ENCODE measurements at regions not wholly inside any gene's neighbourhood (a gene's known extent, or its start where the extent isn't known, plus 50 kb on each side); places are given as distances from the start of the nearest gene placed in this dataset.

DNA sequence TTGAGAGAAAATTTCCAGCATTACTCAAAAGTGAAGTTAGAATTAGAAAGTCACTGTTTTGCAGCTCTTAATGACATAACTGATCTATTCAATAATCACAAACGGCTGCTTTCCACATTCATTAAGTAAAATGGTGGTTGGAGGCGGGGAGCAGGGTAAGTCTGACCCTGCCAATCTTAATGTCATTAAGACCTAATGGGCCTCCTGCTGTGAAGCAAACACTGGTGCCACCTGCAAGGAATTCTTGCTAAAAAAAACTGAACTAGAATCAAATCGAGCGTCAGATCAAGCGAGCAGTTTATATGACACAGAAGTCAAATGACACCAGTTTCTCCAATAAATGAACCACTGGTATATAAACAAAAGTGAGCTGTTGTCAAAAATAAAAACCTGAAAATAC, 351.5 kb downstream of the BRD1 start:
- Histone ChIP-seq H3K9me3 (ENCODE audit: insufficient read depth, low read length) (no peaks in the 10 kb centered on the region), H3K4me3 (ENCODE audit: insufficient read depth, low read length, poor library complexity, severe bottlenecking) (no peak overlapping the region), H3F3A (ENCODE audit: insufficient read depth) (no peaks in the 10 kb centered on the region), H3K4me2 (ENCODE audit: low read depth, low read length, poor library complexity, severe bottlenecking) (no peak overlapping the region), H3K9me2 (replicated peaks; ENCODE audit: insufficient read depth, low read length) (no peaks in the 10 kb centered on the region), H3K36me3 (ENCODE audit: low read length) (no peaks in the 10 kb centered on the region), H3K27ac (ENCODE audit: low read depth, low read length) (no peak overlapping the region), H3K9ac (ENCODE audit: low read length) (no peak overlapping the region), H4K20me1 (ENCODE audit: low read depth, low read length) (no peaks in the 10 kb centered on the region), H3K27me3 (ENCODE audit: low read length) (no peaks in the 10 kb centered on the region), H2AFZ (ENCODE audit: low read depth, low read length, severe bottlenecking) (no peak overlapping the region), H3K79me2 (ENCODE audit: insufficient read depth, low read length) (no peaks in the 10 kb centered on the region)
- TF ChIP-seq, protein P1, sequence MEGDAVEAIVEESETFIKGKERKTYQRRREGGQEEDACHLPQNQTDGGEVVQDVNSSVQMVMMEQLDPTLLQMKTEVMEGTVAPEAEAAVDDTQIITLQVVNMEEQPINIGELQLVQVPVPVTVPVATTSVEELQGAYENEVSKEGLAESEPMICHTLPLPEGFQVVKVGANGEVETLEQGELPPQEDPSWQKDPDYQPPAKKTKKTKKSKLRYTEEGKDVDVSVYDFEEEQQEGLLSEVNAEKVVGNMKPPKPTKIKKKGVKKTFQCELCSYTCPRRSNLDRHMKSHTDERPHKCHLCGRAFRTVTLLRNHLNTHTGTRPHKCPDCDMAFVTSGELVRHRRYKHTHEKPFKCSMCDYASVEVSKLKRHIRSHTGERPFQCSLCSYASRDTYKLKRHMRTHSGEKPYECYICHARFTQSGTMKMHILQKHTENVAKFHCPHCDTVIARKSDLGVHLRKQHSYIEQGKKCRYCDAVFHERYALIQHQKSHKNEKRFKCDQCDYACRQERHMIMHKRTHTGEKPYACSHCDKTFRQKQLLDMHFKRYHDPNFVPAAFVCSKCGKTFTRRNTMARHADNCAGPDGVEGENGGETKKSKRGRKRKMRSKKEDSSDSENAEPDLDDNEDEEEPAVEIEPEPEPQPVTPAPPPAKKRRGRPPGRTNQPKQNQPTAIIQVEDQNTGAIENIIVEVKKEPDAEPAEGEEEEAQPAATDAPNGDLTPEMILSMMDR (IDR thresholded peaks at IDR 0.05; ENCODE audit: insufficient read depth, low read length, poor library complexity, severe bottlenecking): no peak
- no peak for TF ChIP-seq EZH2phosphoT487 (conservative IDR thresholded peaks at IDR 0.05; ENCODE audit: low read length)

DNA sequence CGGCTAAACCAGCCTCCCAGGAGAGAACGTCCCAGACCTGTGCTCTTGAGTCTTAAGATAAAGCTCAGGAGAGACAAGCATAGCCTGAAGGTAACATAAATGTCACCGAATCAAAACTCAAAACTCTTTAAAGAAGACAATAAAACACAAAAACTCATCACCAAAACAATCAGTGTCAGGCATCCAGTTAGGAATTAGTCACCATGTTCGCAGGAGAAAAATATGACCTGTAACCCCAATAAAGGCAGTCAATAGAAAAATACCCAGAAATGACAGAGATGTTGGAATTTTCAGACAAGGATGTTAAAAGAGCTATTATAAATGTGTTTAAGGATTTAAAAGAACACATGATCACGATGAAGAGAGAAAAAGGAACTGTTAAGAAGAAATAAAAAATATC, 352.4 kb downstream of the BRD1 start:
- Histone ChIP-seq H3K4me3 (ENCODE audit: insufficient read depth, low read length, poor library complexity, severe bottlenecking) (no peak overlapping the region), H3K4me2 (ENCODE audit: low read depth, low read length, poor library complexity, severe bottlenecking) (no peak overlapping the region), H3K9ac (ENCODE audit: low read length) (no peak overlapping the region), H3K36me3 (ENCODE audit: low read length) (no peaks in the 10 kb centered on the region), H4K20me1 (ENCODE audit: low read depth, low read length) (no peaks in the 10 kb centered on the region), H3K27ac (ENCODE audit: low read depth, low read length) (no peak overlapping the region), H3K9me2 (replicated peaks; ENCODE audit: insufficient read depth, low read length) (no peaks in the 10 kb centered on the region), H3K9me3 (ENCODE audit: insufficient read depth, low read length) (no peaks in the 10 kb centered on the region), H3K27me3 (ENCODE audit: low read length) (no peaks in the 10 kb centered on the region), H3F3A (ENCODE audit: insufficient read depth) (no peaks in the 10 kb centered on the region), H3K79me2 (ENCODE audit: insufficient read depth, low read length) (no peaks in the 10 kb centered on the region), H2AFZ (ENCODE audit: low read depth, low read length, severe bottlenecking) (no peak overlapping the region)
- TF ChIP-seq EZH2phosphoT487 (conservative IDR thresholded peaks at IDR 0.05; ENCODE audit: low read length): no peak
- TF ChIP-seq, protein P1 (IDR thresholded peaks at IDR 0.05; ENCODE audit: insufficient read depth, low read length, poor library complexity, severe bottlenecking): no peak

DNA sequence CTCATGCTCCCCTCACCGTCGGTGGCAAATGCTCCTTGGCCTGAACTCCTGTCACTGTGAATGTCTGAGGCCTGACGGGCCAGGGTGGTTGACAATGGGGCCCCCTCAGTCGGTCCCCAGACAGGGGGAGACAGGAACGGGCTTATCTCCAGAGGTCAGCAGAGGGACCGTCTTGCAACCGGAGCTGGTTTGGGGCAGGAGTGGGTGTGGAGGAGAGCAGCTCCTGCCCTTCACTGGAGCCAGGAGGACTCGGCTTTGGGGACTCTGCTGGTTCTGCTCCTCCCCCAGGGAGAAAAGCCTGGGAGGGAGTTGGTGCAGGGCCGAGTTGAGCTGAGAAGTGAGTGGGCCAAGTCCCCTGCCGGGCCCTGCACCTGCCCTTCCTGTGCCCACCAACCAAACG, 354.4 kb downstream of the BRD1 start:
- H4K20me1 ChIP-seq (ENCODE audit: low read depth, low read length): no peaks in the 10 kb centered on the region
- H3K79me2 ChIP-seq (ENCODE audit: insufficient read depth, low read length): no peaks in the 10 kb centered on the region
- H3K27ac ChIP-seq (ENCODE audit: low read depth, low read length): no peak overlapping the region
- H3K9ac ChIP-seq (ENCODE audit: low read length): no peak overlapping the region
- H2AFZ ChIP-seq (ENCODE audit: low read depth, low read length, severe bottlenecking): no peak overlapping the region
- no peaks in the 10 kb centered on the region for H3K27me3 ChIP-seq (ENCODE audit: low read length)
- H3K4me3 ChIP-seq (ENCODE audit: insufficient read depth, low read length, poor library complexity, severe bottlenecking): no peak overlapping the region
- H3K4me2 ChIP-seq (ENCODE audit: low read depth, low read length, poor library complexity, severe bottlenecking): no peak overlapping the region
- no peaks in the 10 kb centered on the region for H3K9me2 ChIP-seq (replicated peaks; ENCODE audit: insufficient read depth, low read length)
- no peaks in the 10 kb centered on the region for H3K36me3 ChIP-seq (ENCODE audit: low read length)
- no peaks in the 10 kb centered on the region for H3K9me3 ChIP-seq (ENCODE audit: insufficient read depth, low read length)
- no peak for TF ChIP-seq EZH2phosphoT487 (conservative IDR thresholded peaks at IDR 0.05; ENCODE audit: low read length)
- TF ChIP-seq, protein P1 (IDR thresholded peaks at IDR 0.05; ENCODE audit: insufficient read depth, low read length, poor library complexity, severe bottlenecking): no peak
- no peaks in the 10 kb centered on the region for H3F3A ChIP-seq (ENCODE audit: insufficient read depth)
